ENCODE measurements at regions not wholly inside any gene's neighbourhood (a gene's known extent, or its start where the extent isn't known, plus 50 kb on each side); places are given as distances from the start of the nearest gene placed in this dataset.
A peak's percentile ranks its signal among the peaks of the same experiment; 100 is the strongest.

DNA sequence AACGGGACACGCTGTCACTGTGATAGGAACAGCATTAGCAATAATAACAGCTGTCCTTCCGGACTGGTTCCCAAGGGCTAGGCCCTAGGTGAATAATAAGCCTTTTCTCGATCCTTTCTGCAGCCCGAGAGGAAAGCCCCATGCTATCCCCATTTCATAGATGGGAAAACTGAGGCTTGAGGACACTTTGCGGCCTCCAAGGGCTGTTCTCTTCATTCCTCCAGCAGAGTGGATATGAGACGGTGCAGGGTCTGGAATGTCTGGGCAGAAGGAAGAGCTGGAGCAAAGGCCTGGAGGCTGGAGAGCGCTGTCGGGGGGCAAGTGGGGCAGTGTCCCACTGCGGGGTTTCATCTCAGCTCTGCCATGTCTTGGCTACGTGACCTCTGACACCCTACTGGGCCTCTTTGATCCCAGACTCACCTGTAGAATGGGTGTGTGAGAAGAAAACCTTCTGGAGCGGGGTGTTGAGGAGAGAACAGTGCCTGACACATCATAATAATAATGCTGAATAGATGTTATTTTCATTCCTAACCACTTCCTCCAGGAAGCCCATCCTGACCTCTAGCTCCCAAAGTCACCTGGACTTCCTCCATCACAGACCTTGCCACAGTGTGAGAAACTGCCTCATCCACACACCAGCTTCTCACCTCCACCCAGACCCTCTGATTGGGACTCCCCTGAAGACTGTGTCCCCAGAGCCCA lies 74.8 kb downstream of the CEBPB start:
- H3K4me1 ChIP-seq, result peaks cover 47% of the 10 kb centered on the region
- TF ChIP-seq, protein P1, sequence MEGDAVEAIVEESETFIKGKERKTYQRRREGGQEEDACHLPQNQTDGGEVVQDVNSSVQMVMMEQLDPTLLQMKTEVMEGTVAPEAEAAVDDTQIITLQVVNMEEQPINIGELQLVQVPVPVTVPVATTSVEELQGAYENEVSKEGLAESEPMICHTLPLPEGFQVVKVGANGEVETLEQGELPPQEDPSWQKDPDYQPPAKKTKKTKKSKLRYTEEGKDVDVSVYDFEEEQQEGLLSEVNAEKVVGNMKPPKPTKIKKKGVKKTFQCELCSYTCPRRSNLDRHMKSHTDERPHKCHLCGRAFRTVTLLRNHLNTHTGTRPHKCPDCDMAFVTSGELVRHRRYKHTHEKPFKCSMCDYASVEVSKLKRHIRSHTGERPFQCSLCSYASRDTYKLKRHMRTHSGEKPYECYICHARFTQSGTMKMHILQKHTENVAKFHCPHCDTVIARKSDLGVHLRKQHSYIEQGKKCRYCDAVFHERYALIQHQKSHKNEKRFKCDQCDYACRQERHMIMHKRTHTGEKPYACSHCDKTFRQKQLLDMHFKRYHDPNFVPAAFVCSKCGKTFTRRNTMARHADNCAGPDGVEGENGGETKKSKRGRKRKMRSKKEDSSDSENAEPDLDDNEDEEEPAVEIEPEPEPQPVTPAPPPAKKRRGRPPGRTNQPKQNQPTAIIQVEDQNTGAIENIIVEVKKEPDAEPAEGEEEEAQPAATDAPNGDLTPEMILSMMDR (IDR thresholded peaks at IDR 0.05), result no peak
- TF ChIP-seq POLR2A (IDR thresholded peaks at IDR 0.05) (no peak), POLR2AphosphoS5 (IDR thresholded peaks at IDR 0.05; ENCODE audit: insufficient read depth in 1 of 2, low read depth in 1 of 2) (no peak)
- no peaks in the 10 kb centered on the region for H3K27me3 ChIP-seq
- H3K36me3 ChIP-seq, result no peaks in the 10 kb centered on the region
- no peak for DNase-seq (ENCODE audit: extremely low spot score in 2 of 2)
- intact Hi-C loops (cut with DNase I), result loop anchor here (5.0 kb wide), 1 partner anchor 63 kb away; no protein-coding TSS in a partner anchor
- H3K27ac ChIP-seq, result peak overlapping the region; percentile 82
- no peak overlapping the region for H3K4me3 ChIP-seq
- H3K9me3 ChIP-seq, result no peaks in the 10 kb centered on the region

DNA sequence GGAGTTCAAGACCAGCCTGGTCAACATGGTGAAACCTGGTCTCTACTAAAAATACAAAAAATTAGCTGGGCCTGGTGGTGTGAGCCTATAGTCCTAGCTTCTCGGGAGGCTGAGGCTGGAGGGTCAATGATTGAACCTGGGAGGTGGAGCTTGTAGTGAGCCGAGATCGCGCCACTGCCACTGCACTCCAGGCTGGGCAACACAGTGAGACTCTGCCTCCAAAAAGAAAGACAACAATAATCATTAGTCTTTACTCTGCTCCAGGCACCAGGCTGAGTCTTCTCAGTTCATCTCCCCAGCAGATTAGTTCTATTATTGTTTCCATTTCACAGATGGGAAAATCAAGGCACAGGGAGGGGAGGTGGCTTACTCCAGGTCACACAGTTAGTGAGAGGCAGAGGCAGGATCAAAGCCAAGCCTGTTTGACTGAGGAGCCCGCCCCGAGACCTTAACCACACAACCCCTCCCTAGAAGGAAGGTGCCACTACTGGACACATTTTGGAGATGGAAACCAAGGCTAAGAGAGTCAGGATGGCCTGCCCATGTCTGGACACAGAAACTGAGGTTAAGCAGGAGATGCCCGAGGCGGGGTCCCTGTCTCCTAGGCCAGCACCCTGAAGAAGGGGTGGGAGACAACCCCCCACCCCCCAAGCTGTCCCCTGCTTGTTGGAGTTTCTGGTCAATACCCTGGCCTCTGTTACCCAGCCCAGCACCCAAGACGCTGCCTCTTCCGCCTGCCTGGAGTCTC lies 75.8 kb downstream of the CEBPB start:
- Histone ChIP-seq H3K9me3 (no peaks in the 10 kb centered on the region), H3K27ac (peak overlapping the region; percentile 82), H3K27me3 (no peaks in the 10 kb centered on the region), H3K36me3 (no peaks in the 10 kb centered on the region), H3K4me3 (no peak overlapping the region), H3K4me1 (peaks cover 41% of the 10 kb centered on the region)
- no peak for DNase-seq (ENCODE audit: extremely low spot score in 2 of 2)
- intact Hi-C loops (cut with DNase I), result loop anchor here (5.0 kb wide), 1 partner anchor 64 kb away; no protein-coding TSS in a partner anchor
- TF ChIP-seq, protein P1 (IDR thresholded peaks at IDR 0.05), result no peak
- no peak for TF ChIP-seq POLR2A (IDR thresholded peaks at IDR 0.05)
- no peak for TF ChIP-seq POLR2AphosphoS5 (IDR thresholded peaks at IDR 0.05; ENCODE audit: insufficient read depth in 1 of 2, low read depth in 1 of 2)

GRCh38 chr20:50267041-50267865 lies 76.6 kb downstream of the CEBPB start:
- Histone ChIP-seq H3K4me3 (no peak overlapping the region), H3K27me3 (no peaks in the 10 kb centered on the region), H3K27ac (peak overlapping the region; percentile 82), H3K9me3 (no peaks in the 10 kb centered on the region), H3K36me3 (no peaks in the 10 kb centered on the region), H3K4me1 (peaks cover 41% of the 10 kb centered on the region)
- intact Hi-C loops (cut with DNase I), result loop anchor here (5.0 kb wide), 1 partner anchor 65 kb away; no protein-coding TSS in a partner anchor
- TF ChIP-seq POLR2A (IDR thresholded peaks at IDR 0.05), result no peak
- peak in 1 of 2 donors; percentile 69 for TF ChIP-seq POLR2AphosphoS5 (IDR thresholded peaks at IDR 0.05; ENCODE audit: insufficient read depth in 1 of 2, low read depth in 1 of 2)
- DNase-seq (ENCODE audit: extremely low spot score in 2 of 2), result no peak

DNA sequence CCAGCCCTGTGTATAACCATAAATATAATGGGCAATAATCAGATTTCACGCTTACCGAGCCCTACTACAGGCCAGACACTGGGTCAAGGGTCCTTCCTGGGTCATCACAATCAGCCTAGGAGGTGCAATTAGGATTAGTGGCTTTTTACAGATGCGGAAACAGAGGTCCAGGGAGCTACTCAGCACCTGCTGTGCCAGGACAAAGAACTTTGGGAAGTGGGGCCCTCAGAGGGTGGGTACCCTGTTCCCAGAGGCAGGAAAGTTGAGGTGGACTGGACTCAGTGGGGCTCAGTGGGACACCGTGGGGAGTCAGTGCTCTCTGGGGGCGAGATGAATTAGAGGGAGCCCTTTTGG lies 77.2 kb downstream of the CEBPB start:
- no peaks in the 10 kb centered on the region for H3K9me3 ChIP-seq
- no peaks in the 10 kb centered on the region for H3K36me3 ChIP-seq
- DNase-seq (ENCODE audit: extremely low spot score in 2 of 2), result no peak
- peak overlapping the region; percentile 82 for H3K27ac ChIP-seq
- H3K4me1 ChIP-seq, result peaks cover 41% of the 10 kb centered on the region
- intact Hi-C loops (cut with DNase I), result loop anchor here (5.0 kb wide), 1 partner anchor 66 kb away; no protein-coding TSS in a partner anchor
- no peak overlapping the region for H3K4me3 ChIP-seq
- H3K27me3 ChIP-seq, result no peaks in the 10 kb centered on the region
- TF ChIP-seq POLR2AphosphoS5 (IDR thresholded peaks at IDR 0.05; ENCODE audit: insufficient read depth in 1 of 2, low read depth in 1 of 2) (no peak), POLR2A (IDR thresholded peaks at IDR 0.05) (no peak)
- TF ChIP-seq, protein P1 (IDR thresholded peaks at IDR 0.05), result no peak
